K562 (cell line): ENCODE measurements at regions not wholly inside any gene's neighbourhood (a gene's known extent, or its start where the extent isn't known, plus 50 kb on each side); places are given as distances from the start of the nearest gene placed in this dataset.

Experiments used
- ATAC-seq: fragments of 200-7000 bp; cut with Tn5 transposase; 3 replicates; pipeline ENCODE4 v1.9.1; 2020; ENCODE audit warnings: moderate library complexity
- BruUV-seq: library from RNA; stranded (reverse); fragments of 400-500 nt; replicated peaks from 2 replicates; lab custom pipeline; 2021; lab: Mats Ljungman, UMichigan
- CTCF ChIA-PET: fragments of 300-600 bp; formaldehyde crosslinking; extraction: SDS; loops from one replicate; lab custom pipeline; 2021; ENCODE audit warnings: low intra/inter-chr PET ratio; lab: Yijun Ruan, JAX
- POLR2A ChIA-PET: fragments of 300-600, 350-650 bp; sonication (Branson Sonifier 250); formaldehyde crosslinking; extraction: SDS; loops from one replicate; lab custom pipeline; 2021; ENCODE audit warnings: antibody characterized with exemption, inconsistent platforms; lab: Yijun Ruan, JAX
- DNase-seq, 4 experiments: peaks; one replicate each; pipeline versions ENCODE4 v3.0.0 to v3.0.0-alpha.2; 2011 to 2018; ENCODE audit warnings: low spot score in 3 of 4, mixed read lengths in 3 of 4; ENCODE audit errors: extremely low read depth in 1 of 4
- FAIRE-seq: peaks from 2 replicates; lab custom pipeline; 2011; peaks lifted over from hg19 to GRCh38; lab: Jason Lieb, UNC
- H2AFZ ChIP-seq: 2 replicates; pipeline ENCODE4 v1.6.0; 2011; ENCODE audit warnings: low read depth, low read length, control low read depth, inconsistent platforms
- H3K27ac ChIP-seq: fragments of 200-600 bp; 3 replicates; pipeline ENCODE4 v1.8.0; 2011; ENCODE audit warnings: low read depth, mild to moderate bottlenecking, control low read depth, inconsistent platforms, low read length, moderate library complexity, mixed read lengths; ENCODE audit errors: extremely low read depth
- H3K27me3 ChIP-seq, 2 experiments: fragments of 300-600 bp in 1 of 2; 2 replicates in 1 of 2; 3 replicates in 1 of 2; pipeline versions ENCODE4 v1.6.0 to v1.8.0; 2011; ENCODE audit warnings: inconsistent platforms in 2 of 2, low read length in 2 of 2, mild to moderate bottlenecking in 1 of 2, mixed read lengths in 1 of 2, moderate library complexity in 1 of 2; ENCODE audit not compliant: control insufficient read depth in 2 of 2, insufficient read depth in 2 of 2
- H3K36me3 ChIP-seq: fragments of 300-600 bp; 3 replicates; pipeline ENCODE4 v1.8.0; 2011; ENCODE audit warnings: mild to moderate bottlenecking, low read length, inconsistent platforms; ENCODE audit not compliant: control insufficient read depth, insufficient read depth
- H3K4me1 ChIP-seq, 2 experiments: fragments of 200-600 bp in 1 of 2; replicated peaks in 1 of 2; 2 replicates in 1 of 2; 3 replicates in 1 of 2; pipeline versions ENCODE4 v1.5.1 to v1.8.0; 2011; ENCODE audit warnings: inconsistent platforms in 2 of 2, low read length in 2 of 2, mild to moderate bottlenecking in 1 of 2, mixed read lengths in 1 of 2, moderate library complexity in 1 of 2; ENCODE audit not compliant: control insufficient read depth in 2 of 2, insufficient read depth in 2 of 2
- H3K4me2 ChIP-seq: 2 replicates; pipeline ENCODE4 v1.6.1; 2011; ENCODE audit warnings: low read length, control low read depth, inconsistent platforms, mixed read lengths; ENCODE audit not compliant: insufficient read depth
- H3K4me3 ChIP-seq: fragments of 200-600 bp; sonication (generic), shearing (Covaris generic); 2 replicates; pipeline ENCODE4 v1.5.1; 2016; ENCODE audit warnings: control low read depth, inconsistent platforms
- H3K79me2 ChIP-seq: fragments of 200-600 bp; 3 replicates; pipeline ENCODE4 v1.8.0; 2011; ENCODE audit warnings: low read length, inconsistent platforms; ENCODE audit not compliant: control insufficient read depth, insufficient read depth
- H3K9ac ChIP-seq, 2 experiments: 2 replicates each; pipeline versions ENCODE4 v1.6.0 to v1.6.1; 2011; ENCODE audit warnings: low read depth in 2 of 2, low read length in 2 of 2, control low read depth in 1 of 2, inconsistent platforms in 1 of 2, mild to moderate bottlenecking in 1 of 2, mixed read lengths in 1 of 2; ENCODE audit not compliant: insufficient read depth in 1 of 2
- H3K9me1 ChIP-seq: one replicate; pipeline ENCODE4 v1.6.0; 2011; ENCODE audit warnings: inconsistent platforms, mild to moderate bottlenecking, low read length, moderate library complexity; ENCODE audit not compliant: control insufficient read depth, insufficient read depth
- H3K9me3 ChIP-seq: replicated peaks from 2 replicates; pipeline ENCODE4 v1.5.1; 2011; ENCODE audit warnings: low read depth, low read length, inconsistent platforms; ENCODE audit not compliant: control insufficient read depth, insufficient read depth
- H4K20me1 ChIP-seq: replicated peaks from 2 replicates; pipeline ENCODE4 v1.6.1; 2011; ENCODE audit warnings: low read length, inconsistent platforms, mixed read lengths; ENCODE audit not compliant: control insufficient read depth, insufficient read depth
- CUX1 ChIP-seq: fragments of 200-800 bp; sonication (Bioruptor generic); IDR thresholded peaks from 2 replicates; pipeline ENCODE4 v1.6.1; 2016; ENCODE audit warnings: missing genetic modification characterization, missing compliant biosample characterization
- NKRF ChIP-seq: fragments of 450-650 bp; IDR thresholded peaks from 2 replicates; pipeline ENCODE4 v1.6.1; 2016; ENCODE audit warnings: borderline replicate concordance
- PRPF4 ChIP-seq: fragments of 200-400 bp; formaldehyde crosslinking; IDR thresholded peaks from one replicate; pipeline ENCODE4 v1.6.1; 2017; ENCODE audit warnings: low read length, low read depth, mild to moderate bottlenecking; ENCODE audit not compliant: insufficient read depth, poor library complexity, severe bottlenecking
- RBM22 ChIP-seq: fragments of 200-400 bp; formaldehyde crosslinking; IDR thresholded peaks from 2 replicates; pipeline ENCODE4 v1.6.1; 2018; ENCODE audit warnings: low read length, low read depth; ENCODE audit not compliant: poor library complexity, severe bottlenecking
- SNIP1 ChIP-seq: fragments of 450-650 bp; IDR thresholded peaks from 2 replicates; pipeline ENCODE4 v1.7.1; 2017; ENCODE audit warnings: low read depth, mild to moderate bottlenecking
- STAG1 ChIP-seq: sonication (generic); formaldehyde crosslinking; IDR thresholded peaks from 2 replicates; pipeline ENCODE4 v1.5.0; 2020; ENCODE audit warnings: missing genetic modification reagents, borderline replicate concordance
- ZNF24 ChIP-seq: fragments of 450-650 bp; IDR thresholded peaks from 2 replicates; pipeline ENCODE4 v1.6.1; 2016
- ZNF764 ChIP-seq: fragments of 250-450 bp; sonication (Bioruptor Pico); IDR thresholded peaks from 2 replicates; pipeline ENCODE4 v1.4.0; 2020; ENCODE audit warnings: low read depth, mild to moderate bottlenecking, moderate library complexity
- WGBS: fragments of 100-300 bp; shearing (Covaris generic); methylation state at CpG from one replicate; pipeline ENCODE4 v1.1.6; 2016; ENCODE audit warnings: low coverage, mixed read lengths; ENCODE audit not compliant: insufficient coverage; ENCODE audit errors: missing lambda C conversion rate; 5-methylcytosine and 5-hydroxymethylcytosine counted together
- in situ Hi-C: fragments of 300-500 bp; cut with MboI; formaldehyde crosslinking; loops from 4 replicates; pipeline ENCODE4 v1.15.0; 2018; ENCODE audit warnings: inconsistent platforms, mixed read lengths
- intact Hi-C: fragments of 100-400 bp; cut with micrococcal nuclease; formaldehyde crosslinking; loops from 2 replicates; pipeline ENCODE4 v1.14.2; 2022

GRCh38 chrX:69109036-69109663 lies 56.1 kb downstream of the PJA1 start:
- TF ChIP-seq ZNF24 = no peak
- TF ChIP-seq CUX1 (CRISPR knock-in tag) = no peak
- TF ChIP-seq SNIP1 = no peak
- no peak for TF ChIP-seq RBM22
- TF ChIP-seq NKRF = no peak
- no peak for TF ChIP-seq ZNF764 (CRISPR knock-in tag)
- TF ChIP-seq PRPF4 = no peak
- no peak for TF ChIP-seq STAG1 (CRISPR knock-in tag)
- FAIRE-seq = no peak
- ChIA-PET CTCF (no interaction called here), POLR2A (interaction anchor here (0.6 to 1.0 kb wide), 2 partner anchors 11 to 71 kb away, joined by 3 to 4 read pairs; no protein-coding TSS in a partner anchor)
- BruUV-seq = no TSS peak
- Histone ChIP-seq H3K27ac (no peak overlapping the region), H3K79me2 (no peaks in the 10 kb centered on the region), H3K9ac (no peak overlapping the region), H3K27me3 (no peaks in the 10 kb centered on the region), H3K9me3 (no peaks in the 10 kb centered on the region), H4K20me1 (no peaks in the 10 kb centered on the region; the same call in 1 of the 2 replicates), H3K9me1 (peaks cover 5% of the 10 kb centered on the region), H3K4me3 (no peak overlapping the region), H3K4me1 (peaks cover 24 to 27% of the 10 kb centered on the region in 2 experiments; a peak in 4 of 5 replicates), H2AFZ (no peak overlapping the region), H3K36me3 (no peaks in the 10 kb centered on the region), H3K4me2 (no peak overlapping the region)
- intact Hi-C loops = no loop called here
- no peak for DNase-seq
- WGBS = 31% methylated on average over 4 of the region's 8 CpGs
- ATAC-seq = no peak
- in situ Hi-C loops = no loop called here
